K562 (cell line): ENCODE measurements at regions not wholly inside any gene's neighbourhood (a gene's known extent, or its start where the extent isn't known, plus 50 kb on each side); places are given as distances from the start of the nearest gene placed in this dataset.
A peak's percentile ranks its signal among the peaks of the same experiment; 100 is the strongest.

Source experiments
- ATAC-seq: fragments of 200-7000 bp; cut with Tn5 transposase; 3 replicates; pipeline ENCODE4 v1.9.1; 2020; ENCODE audit warnings: moderate library complexity
- BruUV-seq: library from RNA; stranded (reverse); fragments of 400-500 nt; replicated peaks from 2 replicates; lab custom pipeline; 2021; lab: Mats Ljungman, UMichigan
- CTCF ChIA-PET: fragments of 300-600 bp; formaldehyde crosslinking; extraction: SDS; loops from one replicate; lab custom pipeline; 2021; ENCODE audit warnings: low intra/inter-chr PET ratio; lab: Yijun Ruan, JAX
- POLR2A ChIA-PET: fragments of 300-600, 350-650 bp; sonication (Branson Sonifier 250); formaldehyde crosslinking; extraction: SDS; loops from one replicate; lab custom pipeline; 2021; ENCODE audit warnings: antibody characterized with exemption, inconsistent platforms; lab: Yijun Ruan, JAX
- DNase-seq, 4 experiments: peaks; one replicate each; pipeline versions ENCODE4 v3.0.0 to v3.0.0-alpha.2; 2011 to 2018; ENCODE audit warnings: low spot score in 3 of 4, mixed read lengths in 3 of 4; ENCODE audit errors: extremely low read depth in 1 of 4
- FAIRE-seq: peaks from 2 replicates; lab custom pipeline; 2011; peaks lifted over from hg19 to GRCh38; lab: Jason Lieb, UNC
- H2AFZ ChIP-seq: 2 replicates; pipeline ENCODE4 v1.6.0; 2011; ENCODE audit warnings: low read depth, low read length, control low read depth, inconsistent platforms
- H3K27ac ChIP-seq: fragments of 200-600 bp; 3 replicates; pipeline ENCODE4 v1.8.0; 2011; ENCODE audit warnings: low read depth, mild to moderate bottlenecking, control low read depth, inconsistent platforms, low read length, moderate library complexity, mixed read lengths; ENCODE audit errors: extremely low read depth
- H3K27me3 ChIP-seq, 2 experiments: fragments of 300-600 bp in 1 of 2; 2 replicates in 1 of 2; 3 replicates in 1 of 2; pipeline versions ENCODE4 v1.6.0 to v1.8.0; 2011; ENCODE audit warnings: inconsistent platforms in 2 of 2, low read length in 2 of 2, mild to moderate bottlenecking in 1 of 2, mixed read lengths in 1 of 2, moderate library complexity in 1 of 2; ENCODE audit not compliant: control insufficient read depth in 2 of 2, insufficient read depth in 2 of 2
- H3K36me3 ChIP-seq: fragments of 300-600 bp; 3 replicates; pipeline ENCODE4 v1.8.0; 2011; ENCODE audit warnings: mild to moderate bottlenecking, low read length, inconsistent platforms; ENCODE audit not compliant: control insufficient read depth, insufficient read depth
- H3K4me1 ChIP-seq, 2 experiments: fragments of 200-600 bp in 1 of 2; replicated peaks in 1 of 2; 2 replicates in 1 of 2; 3 replicates in 1 of 2; pipeline versions ENCODE4 v1.5.1 to v1.8.0; 2011; ENCODE audit warnings: inconsistent platforms in 2 of 2, low read length in 2 of 2, mild to moderate bottlenecking in 1 of 2, mixed read lengths in 1 of 2, moderate library complexity in 1 of 2; ENCODE audit not compliant: control insufficient read depth in 2 of 2, insufficient read depth in 2 of 2
- H3K4me2 ChIP-seq: 2 replicates; pipeline ENCODE4 v1.6.1; 2011; ENCODE audit warnings: low read length, control low read depth, inconsistent platforms, mixed read lengths; ENCODE audit not compliant: insufficient read depth
- H3K4me3 ChIP-seq: fragments of 200-600 bp; sonication (generic), shearing (Covaris generic); 2 replicates; pipeline ENCODE4 v1.5.1; 2016; ENCODE audit warnings: control low read depth, inconsistent platforms
- H3K79me2 ChIP-seq: fragments of 200-600 bp; 3 replicates; pipeline ENCODE4 v1.8.0; 2011; ENCODE audit warnings: low read length, inconsistent platforms; ENCODE audit not compliant: control insufficient read depth, insufficient read depth
- H3K9ac ChIP-seq, 2 experiments: 2 replicates each; pipeline versions ENCODE4 v1.6.0 to v1.6.1; 2011; ENCODE audit warnings: low read depth in 2 of 2, low read length in 2 of 2, control low read depth in 1 of 2, inconsistent platforms in 1 of 2, mild to moderate bottlenecking in 1 of 2, mixed read lengths in 1 of 2; ENCODE audit not compliant: insufficient read depth in 1 of 2
- H3K9me1 ChIP-seq: one replicate; pipeline ENCODE4 v1.6.0; 2011; ENCODE audit warnings: inconsistent platforms, mild to moderate bottlenecking, low read length, moderate library complexity; ENCODE audit not compliant: control insufficient read depth, insufficient read depth
- H3K9me3 ChIP-seq: replicated peaks from 2 replicates; pipeline ENCODE4 v1.5.1; 2011; ENCODE audit warnings: low read depth, low read length, inconsistent platforms; ENCODE audit not compliant: control insufficient read depth, insufficient read depth
- H4K20me1 ChIP-seq: replicated peaks from 2 replicates; pipeline ENCODE4 v1.6.1; 2011; ENCODE audit warnings: low read length, inconsistent platforms, mixed read lengths; ENCODE audit not compliant: control insufficient read depth, insufficient read depth
- C11orf30 ChIP-seq: fragments of 450-650 bp; IDR thresholded peaks from 2 replicates; pipeline ENCODE4 v1.6.1; 2016; ENCODE audit warnings: low read depth, mild to moderate bottlenecking
- CBFA2T2 ChIP-seq: fragments of 450-650 bp; conservative IDR thresholded peaks from 2 replicates; pipeline ENCODE4 v1.6.1; 2017; ENCODE audit warnings: mild to moderate bottlenecking
- CTCF ChIP-seq, 3 experiments: IDR thresholded peaks in 2 of 3; conservative IDR thresholded peaks in 1 of 3; 2 replicates each; pipeline ENCODE4 v1.5.1; 2011 to 2012; ENCODE audit warnings: low read length in 3 of 3, mild to moderate bottlenecking in 3 of 3, control low read depth in 2 of 3, improper control_type of control experiment in 1 of 3, inconsistent platforms in 1 of 3, low read depth in 1 of 3, mixed read lengths in 1 of 3, moderate library complexity in 1 of 3; ENCODE audit not compliant: insufficient read depth in 2 of 3
- MAFG ChIP-seq: fragments of 450-650 bp; conservative IDR thresholded peaks from 2 replicates; pipeline ENCODE4 v1.6.1; 2016; ENCODE audit warnings: missing genetic modification characterization, missing compliant biosample characterization
- SMARCA4 ChIP-seq: fragments of 450-650 bp; IDR thresholded peaks from 2 replicates; pipeline ENCODE4 v1.6.1; 2016
- THRAP3 ChIP-seq: fragments of 450-650 bp; IDR thresholded peaks from 2 replicates; pipeline ENCODE4 v1.6.1; 2016; ENCODE audit warnings: mild to moderate bottlenecking, inconsistent platforms, borderline replicate concordance
- ZBTB34 ChIP-seq: fragments of 250-450 bp; sonication (Bioruptor Pico); IDR thresholded peaks from 2 replicates; pipeline ENCODE4 v1.8.0; 2021; ENCODE audit warnings: mild to moderate bottlenecking, moderate library complexity
- ZNF316 ChIP-seq: fragments of 450-650 bp; IDR thresholded peaks from 2 replicates; pipeline ENCODE4 v1.6.1; 2016
- WGBS: fragments of 100-300 bp; shearing (Covaris generic); methylation state at CpG from one replicate; pipeline ENCODE4 v1.1.6; 2016; ENCODE audit warnings: low coverage, mixed read lengths; ENCODE audit not compliant: insufficient coverage; ENCODE audit errors: missing lambda C conversion rate; 5-methylcytosine and 5-hydroxymethylcytosine counted together
- in situ Hi-C: fragments of 300-500 bp; cut with MboI; formaldehyde crosslinking; loops from 4 replicates; pipeline ENCODE4 v1.15.0; 2018; ENCODE audit warnings: inconsistent platforms, mixed read lengths
- intact Hi-C: fragments of 100-400 bp; cut with micrococcal nuclease; formaldehyde crosslinking; loops from 2 replicates; pipeline ENCODE4 v1.14.2; 2022

GRCh38 chr10:81000781-81001180 lies 463.1 kb downstream of the SH2D4B start:
- ChIA-PET POLR2A (no interaction called here), CTCF (interaction anchor here (0.6 kb wide), 1 partner anchor 1414 kb away, joined by 3 read pairs; no protein-coding TSS in a partner anchor)
- TF ChIP-seq SMARCA4 (no peak), ZNF316 (peak; percentile 69), MAFG (0 out of 2 replicates have a peak, but pooled peaks have one; percentile 20), C11orf30 (peak; percentile 28; the same call in 1 of the 2 replicates), ZBTB34 (no peak), THRAP3 (no peak)
- Histone ChIP-seq H3K79me2 (no peaks in the 10 kb centered on the region), H3K4me1 (no peaks in the 10 kb centered on the region), H3K27ac (no peak overlapping the region), H3K9ac (no peak overlapping the region), H3K36me3 (no peaks in the 10 kb centered on the region), H3K4me3 (no peak overlapping the region), H4K20me1 (no peaks in the 10 kb centered on the region), H3K27me3 (no peaks in the 10 kb centered on the region), H3K9me3 (no peaks in the 10 kb centered on the region), H3K9me1 (no peaks in the 10 kb centered on the region), H3K4me2 (no peak overlapping the region), H2AFZ (no peak overlapping the region)
- no peak for ATAC-seq
- intact Hi-C loops (no loop called here), in situ Hi-C loops (no loop called here)
- BruUV-seq, result no TSS peak
- WGBS, result 4% methylated on average over 1 of the region's 1 CpG
- DNase-seq, result no peak
- FAIRE-seq, result no peak

GRCh38 chr10:81002382-81002781 lies 464.7 kb downstream of the SH2D4B start:
- no peak for FAIRE-seq
- 0% methylated on average over 4 of the region's 4 CpGs for WGBS
- H3K4me2 ChIP-seq, result no peak overlapping the region
- H3K27me3 ChIP-seq, result no peaks in the 10 kb centered on the region
- no peak overlapping the region for H3K4me3 ChIP-seq
- H3K9me3 ChIP-seq, result no peaks in the 10 kb centered on the region
- H4K20me1 ChIP-seq, result no peaks in the 10 kb centered on the region
- POLR2A ChIA-PET, result interaction anchor here (0.6 kb wide), 1 partner anchor 58 kb away, joined by 3 read pairs; no protein-coding TSS in a partner anchor
- TF ChIP-seq CTCF (IDR thresholded peaks at IDR 0.05 in 2 of 3, conservative IDR thresholded peaks at IDR 0.05 in 1 of 3; ENCODE audit: insufficient read depth in 2 of 3, low read depth in 1 of 3, low read length in 3 of 3), result no peak
- TF ChIP-seq CBFA2T2, result no peak
- no peak overlapping the region for H2AFZ ChIP-seq
- in situ Hi-C loops, result no loop called here
- H3K9ac ChIP-seq, result no peak overlapping the region
- no peaks in the 10 kb centered on the region for H3K79me2 ChIP-seq
- H3K36me3 ChIP-seq, result no peaks in the 10 kb centered on the region
- intact Hi-C loops, result no loop called here
- H3K27ac ChIP-seq, result no peak overlapping the region
- CTCF ChIA-PET, result no interaction called here
- no peak for ATAC-seq
- BruUV-seq, result no TSS peak
- no peaks in the 10 kb centered on the region for H3K9me1 ChIP-seq
- H3K4me1 ChIP-seq, result no peaks in the 10 kb centered on the region
- no peak for DNase-seq
